RWPE2 (cell line): ENCODE measurements at regions not wholly inside any gene's neighbourhood (a gene's known extent, or its start where the extent isn't known, plus 50 kb on each side); places are given as distances from the start of the nearest gene placed in this dataset.

Experiments
- ATAC-seq: fragments of 200-7000 bp; cut with Tn5 transposase; 3 replicates; pipeline ENCODE4 v1.9.1; 2021; ENCODE audit warnings: low read depth
- DNase-seq: peaks from one replicate; pipeline ENCODE4 v3.0.0-alpha.2; 2020; ENCODE audit warnings: low spot score
- H3K27ac ChIP-seq: fragments of 450-650 bp; 2 replicates; pipeline ENCODE4 v1.5.1; 2017; ENCODE audit warnings: mild to moderate bottlenecking; ENCODE audit not compliant: poor library complexity, severe bottlenecking
- H3K27me3 ChIP-seq: fragments of 250-450 bp; sonication (Bioruptor Pico); 2 replicates; pipeline ENCODE4 v1.5.1; 2021; ENCODE audit warnings: mild to moderate bottlenecking, moderate library complexity; ENCODE audit not compliant: insufficient read depth, poor library complexity, severe bottlenecking
- H3K36me3 ChIP-seq: fragments of 250-450 bp; sonication (Bioruptor Pico); 2 replicates; pipeline ENCODE4 v1.5.1; 2020; ENCODE audit warnings: low read depth, mild to moderate bottlenecking, moderate library complexity
- H3K4me1 ChIP-seq: fragments of 250-450 bp; sonication (Bioruptor Pico); 2 replicates; pipeline ENCODE4 v1.5.1; 2021; ENCODE audit warnings: mild to moderate bottlenecking, moderate library complexity; ENCODE audit not compliant: insufficient read depth, poor library complexity, severe bottlenecking
- H3K4me3 ChIP-seq: fragments of 250-450 bp; sonication (Bioruptor Pico); 2 replicates; pipeline ENCODE4 v1.5.1; 2021; ENCODE audit warnings: mild to moderate bottlenecking, moderate library complexity; ENCODE audit not compliant: severe bottlenecking
- H3K9me3 ChIP-seq: fragments of 250-450 bp; sonication (Bioruptor Pico); 2 replicates; pipeline ENCODE4 v1.5.1; 2021; ENCODE audit warnings: mild to moderate bottlenecking, moderate library complexity; ENCODE audit not compliant: severe bottlenecking
- TF ChIP-seq, protein P1 (sequence below): fragments of 450-650 bp; IDR thresholded peaks from one replicate; pipeline ENCODE4 v1.5.1; 2017; ENCODE audit warnings: mild to moderate bottlenecking, moderate library complexity; ENCODE audit not compliant: poor library complexity, severe bottlenecking

- Histone ChIP-seq H3K4me1 (no peaks in the 10 kb centered on the region), H3K36me3 (no peaks in the 10 kb centered on the region), H3K27ac (no peak overlapping the region), H3K4me3 (no peak overlapping the region), H3K27me3 (no peaks in the 10 kb centered on the region), H3K9me3 (no peaks in the 10 kb centered on the region)
- no peak for ATAC-seq
- TF ChIP-seq, protein P1, sequence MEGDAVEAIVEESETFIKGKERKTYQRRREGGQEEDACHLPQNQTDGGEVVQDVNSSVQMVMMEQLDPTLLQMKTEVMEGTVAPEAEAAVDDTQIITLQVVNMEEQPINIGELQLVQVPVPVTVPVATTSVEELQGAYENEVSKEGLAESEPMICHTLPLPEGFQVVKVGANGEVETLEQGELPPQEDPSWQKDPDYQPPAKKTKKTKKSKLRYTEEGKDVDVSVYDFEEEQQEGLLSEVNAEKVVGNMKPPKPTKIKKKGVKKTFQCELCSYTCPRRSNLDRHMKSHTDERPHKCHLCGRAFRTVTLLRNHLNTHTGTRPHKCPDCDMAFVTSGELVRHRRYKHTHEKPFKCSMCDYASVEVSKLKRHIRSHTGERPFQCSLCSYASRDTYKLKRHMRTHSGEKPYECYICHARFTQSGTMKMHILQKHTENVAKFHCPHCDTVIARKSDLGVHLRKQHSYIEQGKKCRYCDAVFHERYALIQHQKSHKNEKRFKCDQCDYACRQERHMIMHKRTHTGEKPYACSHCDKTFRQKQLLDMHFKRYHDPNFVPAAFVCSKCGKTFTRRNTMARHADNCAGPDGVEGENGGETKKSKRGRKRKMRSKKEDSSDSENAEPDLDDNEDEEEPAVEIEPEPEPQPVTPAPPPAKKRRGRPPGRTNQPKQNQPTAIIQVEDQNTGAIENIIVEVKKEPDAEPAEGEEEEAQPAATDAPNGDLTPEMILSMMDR, result no peak
- no peak for DNase-seq
Observed at GRCh38 chr3:107976202-107976800, 114.5 kb downstream of the CD47 start.

DNA sequence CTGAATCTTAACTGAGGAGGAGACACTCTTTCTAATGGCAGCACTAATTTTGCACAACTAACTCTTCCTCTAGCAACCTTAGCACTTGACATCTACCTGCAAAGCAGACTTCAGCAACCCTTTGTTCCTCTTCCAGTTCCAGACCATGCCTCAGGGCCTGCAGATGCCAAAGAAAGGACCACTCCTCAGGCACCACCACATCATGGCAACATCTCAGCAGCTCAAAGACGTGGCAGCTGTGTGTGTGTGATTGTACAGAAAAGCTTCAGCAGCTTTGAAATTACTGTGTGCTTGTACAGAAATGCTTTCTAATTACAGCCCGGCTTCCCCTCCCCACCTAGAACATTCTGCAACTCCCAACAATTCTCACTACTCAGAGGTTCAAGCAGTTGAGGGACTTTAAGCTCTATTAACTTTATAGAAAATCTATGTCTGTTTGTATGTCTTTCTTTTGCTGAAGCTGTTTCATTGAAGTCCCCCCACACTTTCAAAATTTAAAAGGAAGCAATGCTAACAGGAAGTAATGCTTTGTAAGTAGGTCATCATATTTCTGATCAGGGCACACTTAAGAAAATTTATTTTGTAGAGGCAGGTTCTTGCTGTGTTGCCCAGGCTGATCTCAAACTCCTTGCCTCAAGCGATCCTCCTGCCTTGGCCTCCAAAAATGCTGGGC, 115.2 kb downstream of the CD47 start:
- DNase-seq, result no peak
- Histone ChIP-seq H3K36me3 (no peaks in the 10 kb centered on the region), H3K4me1 (no peaks in the 10 kb centered on the region), H3K4me3 (no peak overlapping the region), H3K9me3 (no peaks in the 10 kb centered on the region), H3K27ac (no peak overlapping the region), H3K27me3 (no peaks in the 10 kb centered on the region)
- no peak for ATAC-seq
- TF ChIP-seq, protein P1, result no peak

DNA sequence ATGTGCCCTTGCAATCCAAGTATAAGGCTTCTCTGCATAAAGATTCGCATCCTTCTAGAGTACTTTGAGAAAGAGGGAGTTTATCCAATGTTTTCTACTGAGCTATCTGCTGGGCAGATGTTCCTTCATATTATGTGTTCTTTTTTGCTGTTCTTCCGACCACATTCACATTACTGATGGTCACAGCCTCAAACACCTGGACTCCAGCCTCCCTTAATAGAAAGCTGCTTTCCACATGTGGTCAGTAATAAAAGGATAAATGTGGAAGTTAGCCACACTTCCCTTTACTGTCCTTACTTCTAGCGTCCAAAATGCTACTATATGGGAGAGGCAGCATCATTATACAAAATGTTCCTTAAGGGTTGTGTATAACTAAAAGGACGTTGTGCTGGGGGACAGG, 116.9 kb downstream of the CD47 start:
- Histone ChIP-seq H3K36me3 (no peaks in the 10 kb centered on the region), H3K9me3 (no peaks in the 10 kb centered on the region), H3K27ac (no peak overlapping the region), H3K4me3 (no peak overlapping the region), H3K27me3 (no peaks in the 10 kb centered on the region), H3K4me1 (peaks cover 4% of the 10 kb centered on the region)
- DNase-seq (no peak), ATAC-seq (no peak)
- TF ChIP-seq, protein P1, result no peak

DNA sequence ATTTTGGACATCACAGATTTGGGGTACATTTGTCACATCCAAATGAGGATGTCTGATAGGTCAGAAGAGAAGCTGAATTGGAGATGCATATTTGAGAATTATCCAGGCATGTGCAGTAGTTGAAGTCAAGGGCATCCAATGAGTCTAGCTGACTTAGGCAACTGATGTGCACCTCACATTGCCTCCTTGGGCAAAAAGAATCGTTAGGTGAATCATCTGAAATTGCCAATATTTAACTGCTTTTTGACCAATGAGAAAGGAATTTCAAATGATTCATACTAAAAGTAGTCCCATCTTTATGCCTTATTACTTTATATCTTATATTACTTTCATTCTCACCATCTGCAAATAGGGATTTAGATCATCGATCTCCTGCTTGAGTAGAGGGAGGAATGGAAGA, 117.7 kb downstream of the CD47 start:
- Histone ChIP-seq H3K36me3 (no peaks in the 10 kb centered on the region), H3K4me1 (peaks cover 4% of the 10 kb centered on the region), H3K27ac (no peak overlapping the region), H3K27me3 (no peaks in the 10 kb centered on the region), H3K9me3 (no peaks in the 10 kb centered on the region), H3K4me3 (no peak overlapping the region)
- ATAC-seq (peak; percentile 54; the same call in 1 of the 3 replicates), DNase-seq (no peak)
- TF ChIP-seq, protein P1, result no peak

DNA sequence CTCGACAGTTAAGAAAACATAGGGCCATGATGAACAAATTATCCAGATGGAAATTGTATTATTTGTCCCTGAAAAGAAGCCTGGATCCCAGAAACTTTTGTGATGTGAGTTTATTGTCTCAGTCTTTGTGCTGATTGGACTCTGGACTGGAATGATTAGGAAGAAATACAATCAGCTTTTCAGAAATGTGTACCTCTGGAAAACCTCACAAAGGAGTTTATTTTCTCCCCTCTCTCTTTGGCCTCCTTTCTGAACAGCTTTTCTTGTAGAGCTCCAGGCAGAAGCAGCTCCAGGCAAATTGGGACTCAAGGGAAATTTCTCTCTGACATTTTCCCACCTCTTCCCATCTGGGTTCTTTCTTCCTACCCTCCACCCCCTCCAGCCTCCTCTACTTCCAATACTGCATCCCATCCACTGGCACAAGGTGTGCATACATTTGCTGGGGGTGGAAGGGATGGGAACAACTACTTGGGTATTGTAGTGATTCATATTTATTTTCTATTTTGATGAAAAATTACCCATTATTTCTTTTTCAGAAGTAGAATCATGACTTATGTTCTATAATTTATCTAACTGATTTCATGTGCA, 119.7 kb downstream of the CD47 start:
- H3K36me3 ChIP-seq, result no peaks in the 10 kb centered on the region
- no peak overlapping the region for H3K4me3 ChIP-seq
- ATAC-seq (no peak), DNase-seq (no peak)
- TF ChIP-seq, protein P1, result no peak
- no peaks in the 10 kb centered on the region for H3K9me3 ChIP-seq
- no peak overlapping the region for H3K27ac ChIP-seq
- H3K27me3 ChIP-seq, result no peaks in the 10 kb centered on the region
- peaks cover 4% of the 10 kb centered on the region for H3K4me1 ChIP-seq
